Caco-2 (cell line): ENCODE measurements at regions not wholly inside any gene's neighbourhood (a gene's known extent, or its start where the extent isn't known, plus 50 kb on each side); places are given as distances from the start of the nearest gene placed in this dataset.

ENCODE experiments used
- BruUV-seq: library from RNA; stranded (reverse); fragments of 400-500 nt; replicated peaks from 2 replicates; lab custom pipeline; 2021; lab: Mats Ljungman, UMichigan
- CTCF ChIA-PET: fragments of 300-600 bp; sonication (Branson Sonifier 250); formaldehyde crosslinking; loops from one replicate; lab custom pipeline; 2022; ENCODE audit warnings: antibody characterized with exemption; lab: Charles Lee
- POLR2A ChIA-PET: fragments of 300-600 bp; sonication (Branson Sonifier 250); formaldehyde crosslinking; loops from one replicate; lab custom pipeline; 2022; ENCODE audit warnings: antibody characterized with exemption; lab: Charles Lee
- DNase-seq, 2 experiments: peaks; one replicate each; pipeline versions ENCODE4 v3.0.0 to v3.0.0-alpha.2; 2020 to 2022
- H3K27me3 ChIP-seq: replicated peaks from 2 replicates; pipeline ENCODE4 v1.6.0; 2011; ENCODE audit warnings: low read length; ENCODE audit not compliant: control insufficient read depth, insufficient read depth
- H3K36me3 ChIP-seq: 2 replicates; pipeline ENCODE4 v1.5.1; 2011; ENCODE audit warnings: low read length; ENCODE audit not compliant: control insufficient read depth, insufficient read depth
- H3K4me1 ChIP-seq: fragments of 250-450 bp; sonication (Bioruptor Pico); 2 replicates; pipeline ENCODE4 v1.5.1; 2020; ENCODE audit warnings: mild to moderate bottlenecking
- H3K4me3 ChIP-seq: 2 replicates; pipeline ENCODE4 v1.5.1; 2011; ENCODE audit warnings: low read depth, mild to moderate bottlenecking, control low read depth, low read length
- H3K9me3 ChIP-seq: fragments of 250-450 bp; sonication (Bioruptor Pico); 2 replicates; pipeline ENCODE4 v1.5.1; 2020; ENCODE audit warnings: mild to moderate bottlenecking, moderate library complexity
- H3K27ac Mint-ChIP-seq: one replicate; pipeline ENCODE4 v1.8.0; 2022; ENCODE audit warnings: mixed read lengths; ENCODE audit not compliant: unreplicated experiment
- H3K27me3 Mint-ChIP-seq: one replicate; pipeline ENCODE4 v1.8.0; 2022; ENCODE audit warnings: mixed read lengths; ENCODE audit not compliant: insufficient read depth, unreplicated experiment
- H3K36me3 Mint-ChIP-seq: one replicate; pipeline ENCODE4 v1.8.0; 2022; ENCODE audit warnings: mild to moderate bottlenecking, mixed read lengths; ENCODE audit not compliant: insufficient read depth, unreplicated experiment
- H3K4me1 Mint-ChIP-seq: one replicate; pipeline ENCODE4 v1.8.0; 2022; ENCODE audit warnings: low read depth, mixed read lengths; ENCODE audit not compliant: unreplicated experiment
- H3K4me3 Mint-ChIP-seq: one replicate; pipeline ENCODE4 v1.8.0; 2022; ENCODE audit warnings: mild to moderate bottlenecking, moderate library complexity, mixed read lengths; ENCODE audit not compliant: unreplicated experiment
- H3K9me3 Mint-ChIP-seq: one replicate; pipeline ENCODE4 v1.8.0; 2022; ENCODE audit warnings: mixed read lengths; ENCODE audit not compliant: unreplicated experiment
- CTCF ChIP-seq, 2 experiments: fragments of 200-600 bp in 1 of 2; IDR thresholded peaks; 1 replicate in 1 of 2; 2 replicates in 1 of 2; pipeline versions ENCODE4 v1.5.1 to v1.8.0; 2011 to 2022; ENCODE audit warnings: antibody characterized with exemption in 1 of 2, control low read depth in 1 of 2, inconsistent platforms in 1 of 2, low read depth in 1 of 2, low read length in 1 of 2, mild to moderate bottlenecking in 1 of 2, moderate library complexity in 1 of 2; ENCODE audit not compliant: insufficient read depth in 1 of 2, severe bottlenecking in 1 of 2, unreplicated experiment in 1 of 2
- intact Hi-C: fragments of 100-400 bp; cut with micrococcal nuclease; formaldehyde crosslinking; loops from one replicate; pipeline ENCODE4 v1.10.0; 2022; ENCODE audit not compliant: unreplicated experiment

- no peaks in the 10 kb centered on the region for H3K27me3 Mint-ChIP-seq
- POLR2A ChIA-PET: no interaction called here
- H3K4me3 ChIP-seq: no peak overlapping the region
Observed at GRCh38 chr7:76122516-76123239, 74.8 kb downstream of the MDH2 start.

GRCh38 chr7:76123316-76123715 is 75.4 kb downstream of the MDH2 start:
- H3K27ac Mint-ChIP-seq: no peak overlapping the region
- H3K36me3 Mint-ChIP-seq: no peaks in the 10 kb centered on the region
- H3K4me1 Mint-ChIP-seq: peaks cover 16% of the 10 kb centered on the region
- H3K4me3 Mint-ChIP-seq: no peak overlapping the region
- Histone ChIP-seq H3K36me3 (no peaks in the 10 kb centered on the region), H3K9me3 (no peaks in the 10 kb centered on the region), H3K4me1 (peaks cover under 1% of the 10 kb centered on the region; the same call in 1 of the 2 replicates), H3K27me3 (no peaks in the 10 kb centered on the region), H3K4me3 (no peak overlapping the region)
- POLR2A ChIA-PET: no interaction called here
- BruUV-seq: no TSS peak
- no peak for DNase-seq
- CTCF ChIA-PET: interaction anchor here (0.6 kb wide), 1 partner anchor 29 kb away, joined by 6 read pairs; no protein-coding TSS in a partner anchor
- H3K9me3 Mint-ChIP-seq: no peaks in the 10 kb centered on the region
- no peak for TF ChIP-seq CTCF (IDR thresholded peaks at IDR 0.05; ENCODE audit: insufficient read depth in 1 of 2, low read depth in 1 of 2, low read length in 1 of 2, severe bottlenecking in 1 of 2, unreplicated experiment in 1 of 2)
- intact Hi-C loops: no loop called here
- H3K27me3 Mint-ChIP-seq: no peaks in the 10 kb centered on the region

More at GRCh38 chr7:76122516-76123239, 74.8 kb downstream of the MDH2 start:
- H3K36me3 ChIP-seq: no peaks in the 10 kb centered on the region
- no TSS peak for BruUV-seq
- Mint-ChIP-seq H3K9me3 (no peaks in the 10 kb centered on the region), H3K4me1 (peaks cover 16% of the 10 kb centered on the region), H3K4me3 (no peak overlapping the region), H3K36me3 (no peaks in the 10 kb centered on the region), H3K27ac (no peak overlapping the region)
- H3K9me3 ChIP-seq: no peaks in the 10 kb centered on the region
- peaks cover 7% of the 10 kb centered on the region; the same call in 1 of the 2 replicates for H3K4me1 ChIP-seq
- no peak for TF ChIP-seq CTCF (IDR thresholded peaks at IDR 0.05; ENCODE audit: insufficient read depth in 1 of 2, low read depth in 1 of 2, low read length in 1 of 2, severe bottlenecking in 1 of 2, unreplicated experiment in 1 of 2)
- H3K27me3 ChIP-seq: no peaks in the 10 kb centered on the region
- CTCF ChIA-PET: interaction anchor here (0.6 kb wide), 1 partner anchor 29 kb away, joined by 6 read pairs; no protein-coding TSS in a partner anchor
- intact Hi-C loops: no loop called here
- no peak for DNase-seq

- Mint-ChIP-seq H3K27ac (no peak overlapping the region), H3K4me1 (peaks cover 16% of the 10 kb centered on the region), H3K9me3 (no peaks in the 10 kb centered on the region), H3K36me3 (no peaks in the 10 kb centered on the region), H3K4me3 (no peak overlapping the region), H3K27me3 (peaks cover 5% of the 10 kb centered on the region)
- H3K4me3 ChIP-seq: no peak overlapping the region
- CTCF ChIA-PET: interaction anchor here (0.6 to 0.7 kb wide), 2 partner anchors 12 to 52 kb away, joined by 4 read pairs; no protein-coding TSS in a partner anchor
- BruUV-seq: no TSS peak
- no peak for TF ChIP-seq CTCF (IDR thresholded peaks at IDR 0.05; ENCODE audit: insufficient read depth in 1 of 2, low read depth in 1 of 2, low read length in 1 of 2, severe bottlenecking in 1 of 2, unreplicated experiment in 1 of 2)
- DNase-seq: no peak
- H3K36me3 ChIP-seq: no peaks in the 10 kb centered on the region
- no peaks in the 10 kb centered on the region for H3K9me3 ChIP-seq
- POLR2A ChIA-PET: no interaction called here
- intact Hi-C loops: no loop called here
- H3K4me1 ChIP-seq: no peaks in the 10 kb centered on the region
- H3K27me3 ChIP-seq: no peaks in the 10 kb centered on the region
Observed at GRCh38 chr7:76125560-76125959, 76.1 kb upstream of the SRRM3 start.
